Gastroesophageal sphincter (tissue), 3 donors: ENCODE measurements at regions not wholly inside any gene's neighbourhood (a gene's known extent, or its start where the extent isn't known, plus 50 kb on each side); places are given as distances from the start of the nearest gene placed in this dataset.

ENCODE experiments used
- CTCF ChIP-seq, 4 experiments: fragments of 200-600 bp in 2 of 4; fragments of 450-650 bp in 2 of 4; sonication (generic) in 1 of 4; IDR thresholded peaks; one replicate each; pipeline ENCODE4 v1.5.1; 2017 to 2019; ENCODE audit warnings: antibody characterized with exemption in 4 of 4, mild to moderate bottlenecking in 2 of 4, moderate library complexity in 2 of 4
- POLR2AphosphoS5 ChIP-seq: sonication (generic); formaldehyde crosslinking; IDR thresholded peaks from one replicate; pipeline ENCODE4 v1.6.1; 2017; ENCODE audit warnings: antibody characterized with exemption

- TF ChIP-seq CTCF (IDR thresholded peaks at IDR 0.05) (no peak), POLR2AphosphoS5 (no peak)
Measured at GRCh38 chr2:175640655-175641054, 361.4 kb downstream of the LNPK start.
